A673 (cell line): ENCODE measurements at regions not wholly inside any gene's neighbourhood (a gene's known extent, or its start where the extent isn't known, plus 50 kb on each side); places are given as distances from the start of the nearest gene placed in this dataset.

ENCODE experiments used
- EZH2 ChIP-seq: fragments of 200-600 bp; sonication (generic); IDR thresholded peaks from 2 replicates; pipeline ENCODE4 v1.6.1; 2017; ENCODE audit warnings: borderline replicate concordance, low read depth, mild to moderate bottlenecking, mixed read lengths, antibody characterized with exemption, low read length; ENCODE audit not compliant: poor library complexity, severe bottlenecking
- TF ChIP-seq, protein P1 (sequence below): fragments of 300-800, 200-600 bp; sonication (generic); conservative IDR thresholded peaks from 2 replicates; pipeline ENCODE4 v1.5.1; 2017; ENCODE audit warnings: low read depth, mild to moderate bottlenecking, antibody characterized with exemption, low read length, moderate library complexity, mixed read lengths

GRCh38 chr6:99743647-99744046 lies 137.0 kb downstream of the PRDM13 start:
- no peak for TF ChIP-seq EZH2
- TF ChIP-seq, protein P1, sequence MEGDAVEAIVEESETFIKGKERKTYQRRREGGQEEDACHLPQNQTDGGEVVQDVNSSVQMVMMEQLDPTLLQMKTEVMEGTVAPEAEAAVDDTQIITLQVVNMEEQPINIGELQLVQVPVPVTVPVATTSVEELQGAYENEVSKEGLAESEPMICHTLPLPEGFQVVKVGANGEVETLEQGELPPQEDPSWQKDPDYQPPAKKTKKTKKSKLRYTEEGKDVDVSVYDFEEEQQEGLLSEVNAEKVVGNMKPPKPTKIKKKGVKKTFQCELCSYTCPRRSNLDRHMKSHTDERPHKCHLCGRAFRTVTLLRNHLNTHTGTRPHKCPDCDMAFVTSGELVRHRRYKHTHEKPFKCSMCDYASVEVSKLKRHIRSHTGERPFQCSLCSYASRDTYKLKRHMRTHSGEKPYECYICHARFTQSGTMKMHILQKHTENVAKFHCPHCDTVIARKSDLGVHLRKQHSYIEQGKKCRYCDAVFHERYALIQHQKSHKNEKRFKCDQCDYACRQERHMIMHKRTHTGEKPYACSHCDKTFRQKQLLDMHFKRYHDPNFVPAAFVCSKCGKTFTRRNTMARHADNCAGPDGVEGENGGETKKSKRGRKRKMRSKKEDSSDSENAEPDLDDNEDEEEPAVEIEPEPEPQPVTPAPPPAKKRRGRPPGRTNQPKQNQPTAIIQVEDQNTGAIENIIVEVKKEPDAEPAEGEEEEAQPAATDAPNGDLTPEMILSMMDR, result no peak
